NCI-H2107 (cell line): ENCODE measurements at regions not wholly inside any gene's neighbourhood (a gene's known extent, or its start where the extent isn't known, plus 50 kb on each side); places are given as distances from the start of the nearest gene placed in this dataset.

Experiments
- DNase-seq: peaks from one replicate; lab custom pipeline; 2025; lab: John Stamatoyannopoulos, UW

- no peak for DNase-seq
Observed at GRCh38 chr5:166507810-166508425, 1783.5 kb upstream of the WWC1 start.

- DNase-seq = no peak
Observed at GRCh38 chr5:166509085-166509484, 1782.4 kb upstream of the WWC1 start.

- no peak for DNase-seq
Observed at GRCh38 chr5:166517976-166518375, 1773.5 kb upstream of the WWC1 start.

GRCh38 chr5:166523206-166523605 is 1768.2 kb upstream of the WWC1 start:
- no peak for DNase-seq

GRCh38 chr5:166529200-166529599 is 1762.2 kb upstream of the WWC1 start:
- no peak for DNase-seq

- DNase-seq = no peak
Observed at GRCh38 chr5:166532456-166533220, 1758.8 kb upstream of the WWC1 start.

- no peak for DNase-seq
Observed at GRCh38 chr5:166535641-166536040, 1755.8 kb upstream of the WWC1 start.

- no peak for DNase-seq
Observed at GRCh38 chr5:166540156-166540555, 1751.3 kb upstream of the WWC1 start.

GRCh38 chr5:166551384-166551783 is 1740.1 kb upstream of the WWC1 start:
- DNase-seq = no peak

- no peak for DNase-seq
Observed at GRCh38 chr5:166553778-166554177, 1737.7 kb upstream of the WWC1 start.

GRCh38 chr5:166561759-166562158 is 1729.7 kb upstream of the WWC1 start:
- DNase-seq = no peak

GRCh38 chr5:166562246-166562645 is 1729.2 kb upstream of the WWC1 start:
- DNase-seq = no peak

- no peak for DNase-seq
Observed at GRCh38 chr5:166566725-166567124, 1724.7 kb upstream of the WWC1 start.

GRCh38 chr5:166570865-166571264 is 1720.6 kb upstream of the WWC1 start:
- DNase-seq = no peak

- no peak for DNase-seq
Observed at GRCh38 chr5:166571668-166572067, 1719.8 kb upstream of the WWC1 start.

GRCh38 chr5:166576323-166576722 is 1715.1 kb upstream of the WWC1 start:
- no peak for DNase-seq

- DNase-seq = no peak
Observed at GRCh38 chr5:166581826-166582225, 1709.6 kb upstream of the WWC1 start.

- DNase-seq = no peak
Observed at GRCh38 chr5:166582416-166582815, 1709.0 kb upstream of the WWC1 start.

- no peak for DNase-seq
Observed at GRCh38 chr5:166594567-166594966, 1696.9 kb upstream of the WWC1 start.

GRCh38 chr5:166595274-166595951 is 1696.0 kb upstream of the WWC1 start:
- no peak for DNase-seq

GRCh38 chr5:166596043-166596442 is 1695.4 kb upstream of the WWC1 start:
- no peak for DNase-seq

GRCh38 chr5:166602271-166602670 is 1689.2 kb upstream of the WWC1 start:
- no peak for DNase-seq

GRCh38 chr5:166617507-166617906 is 1673.9 kb upstream of the WWC1 start:
- no peak for DNase-seq
